ENCODE measurements at regions not wholly inside any gene's neighbourhood (a gene's known extent, or its start where the extent isn't known, plus 50 kb on each side); places are given as distances from the start of the nearest gene placed in this dataset.

DNA sequence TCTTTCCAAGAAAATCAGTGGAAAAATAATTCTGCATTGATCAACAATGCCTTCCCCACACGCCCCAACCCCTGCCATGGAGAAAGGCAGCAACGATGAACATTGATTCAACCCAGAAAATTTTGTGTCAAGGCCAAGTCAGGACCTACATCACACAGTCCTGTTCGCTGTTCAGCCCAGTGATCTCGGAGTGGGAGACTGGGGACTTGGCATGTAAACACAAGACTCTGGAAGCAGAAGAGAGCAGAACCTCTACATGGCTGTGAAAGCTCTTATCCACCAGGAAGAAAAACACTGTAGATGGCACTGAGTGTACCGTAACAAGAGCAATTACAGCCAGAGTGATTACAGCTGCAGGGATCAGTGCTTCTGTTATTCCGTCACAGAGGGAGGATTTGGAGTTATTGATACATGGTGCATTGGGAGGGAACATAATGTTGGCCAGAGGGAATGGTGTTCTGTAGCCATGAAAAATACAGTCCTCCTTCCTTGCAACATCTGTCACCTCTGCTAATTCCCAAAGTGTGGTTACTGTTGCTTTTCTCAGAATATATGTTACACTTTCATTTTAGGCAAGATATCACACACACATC is 136.6 kb downstream of the IQUB start:
- Histone ChIP-seq H3K79me2 (replicated peaks; ENCODE audit: insufficient read depth, low read length) (no peaks in the 10 kb centered on the region), H3K9me3 (ENCODE audit: low read length) (no peaks in the 10 kb centered on the region)

GRCh38 chr7:123393623-123394022 is 140.8 kb downstream of the IQUB start:
- H3K79me2 ChIP-seq (replicated peaks; ENCODE audit: insufficient read depth, low read length), result no peaks in the 10 kb centered on the region
- H3K4me2 ChIP-seq (ENCODE audit: low read length), result no peak overlapping the region
- H3K4me3 ChIP-seq (ENCODE audit: low read length), result no peak overlapping the region
- no peaks in the 10 kb centered on the region for H3K9me2 ChIP-seq (ENCODE audit: insufficient read depth, low read length)
- no peaks in the 10 kb centered on the region for H3K36me3 ChIP-seq (ENCODE audit: insufficient read depth, low read length)
- no peaks in the 10 kb centered on the region for H3K9me3 ChIP-seq (ENCODE audit: low read length)
- no peak overlapping the region for H2AFZ ChIP-seq (ENCODE audit: low read depth, low read length)
- TF ChIP-seq SMC3 (conservative IDR thresholded peaks at IDR 0.05; ENCODE audit: poor library complexity), result no peak
- no peak for TF ChIP-seq EZH2 (IDR thresholded peaks at IDR 0.05; ENCODE audit: borderline replicate concordance, insufficient read depth, low read length, poor library complexity, severe bottlenecking)
- no peak for TF ChIP-seq POLR2AphosphoS5 (IDR thresholded peaks at IDR 0.05)
- no peak for TF ChIP-seq RAD21 (conservative IDR thresholded peaks at IDR 0.05)
- no peaks in the 10 kb centered on the region for H3K27me3 ChIP-seq (ENCODE audit: insufficient read depth, low read depth, low read length)
- H3K9ac ChIP-seq (ENCODE audit: low read length), result no peak overlapping the region
- no peaks in the 10 kb centered on the region for H4K20me1 ChIP-seq (ENCODE audit: insufficient read depth)
- H3K27ac ChIP-seq (ENCODE audit: low read length), result no peak overlapping the region
- no peaks in the 10 kb centered on the region for H3F3A ChIP-seq (ENCODE audit: insufficient read depth, low read length, poor library complexity, severe bottlenecking)

More for the DNA sequence above, 136.6 kb downstream of the IQUB start:
- H3K9ac ChIP-seq (ENCODE audit: low read length), result no peak overlapping the region
- H2AFZ ChIP-seq (ENCODE audit: low read depth, low read length), result no peak overlapping the region
- H3F3A ChIP-seq (ENCODE audit: insufficient read depth, low read length, poor library complexity, severe bottlenecking), result no peaks in the 10 kb centered on the region
- no peak for TF ChIP-seq TAF1 (IDR thresholded peaks at IDR 0.05; ENCODE audit: low read depth)
- TF ChIP-seq POLR2AphosphoS5 (IDR thresholded peaks at IDR 0.05), result peak; percentile 29
- no peak for TF ChIP-seq REST (IDR thresholded peaks at IDR 0.05; ENCODE audit: borderline replicate concordance)
- TF ChIP-seq MXI1 (conservative IDR thresholded peaks at IDR 0.05; ENCODE audit: poor library complexity, severe bottlenecking), result no peak
- TF ChIP-seq, protein P1, sequence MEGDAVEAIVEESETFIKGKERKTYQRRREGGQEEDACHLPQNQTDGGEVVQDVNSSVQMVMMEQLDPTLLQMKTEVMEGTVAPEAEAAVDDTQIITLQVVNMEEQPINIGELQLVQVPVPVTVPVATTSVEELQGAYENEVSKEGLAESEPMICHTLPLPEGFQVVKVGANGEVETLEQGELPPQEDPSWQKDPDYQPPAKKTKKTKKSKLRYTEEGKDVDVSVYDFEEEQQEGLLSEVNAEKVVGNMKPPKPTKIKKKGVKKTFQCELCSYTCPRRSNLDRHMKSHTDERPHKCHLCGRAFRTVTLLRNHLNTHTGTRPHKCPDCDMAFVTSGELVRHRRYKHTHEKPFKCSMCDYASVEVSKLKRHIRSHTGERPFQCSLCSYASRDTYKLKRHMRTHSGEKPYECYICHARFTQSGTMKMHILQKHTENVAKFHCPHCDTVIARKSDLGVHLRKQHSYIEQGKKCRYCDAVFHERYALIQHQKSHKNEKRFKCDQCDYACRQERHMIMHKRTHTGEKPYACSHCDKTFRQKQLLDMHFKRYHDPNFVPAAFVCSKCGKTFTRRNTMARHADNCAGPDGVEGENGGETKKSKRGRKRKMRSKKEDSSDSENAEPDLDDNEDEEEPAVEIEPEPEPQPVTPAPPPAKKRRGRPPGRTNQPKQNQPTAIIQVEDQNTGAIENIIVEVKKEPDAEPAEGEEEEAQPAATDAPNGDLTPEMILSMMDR (IDR thresholded peaks at IDR 0.05; ENCODE audit: poor library complexity, severe bottlenecking), result no peak
- H4K20me1 ChIP-seq (ENCODE audit: insufficient read depth), result no peaks in the 10 kb centered on the region
- no peaks in the 10 kb centered on the region for H3K27me3 ChIP-seq (ENCODE audit: insufficient read depth, low read depth, low read length)
- peaks cover 4% of the 10 kb centered on the region for H3K9me2 ChIP-seq (ENCODE audit: insufficient read depth, low read length)
- H3K36me3 ChIP-seq (ENCODE audit: insufficient read depth, low read length), result no peaks in the 10 kb centered on the region
- H3K4me2 ChIP-seq (ENCODE audit: low read length), result no peak overlapping the region
- H3K27ac ChIP-seq (ENCODE audit: low read length), result no peak overlapping the region
- H3K4me3 ChIP-seq (ENCODE audit: low read length), result no peak overlapping the region

- Histone ChIP-seq H3K4me2 (ENCODE audit: low read length) (no peak overlapping the region), H3K27me3 (ENCODE audit: insufficient read depth, low read depth, low read length) (no peaks in the 10 kb centered on the region), H3F3A (ENCODE audit: insufficient read depth, low read length, poor library complexity, severe bottlenecking) (no peaks in the 10 kb centered on the region), H3K4me3 (ENCODE audit: low read length) (no peak overlapping the region), H3K9me3 (ENCODE audit: low read length) (no peaks in the 10 kb centered on the region), H3K9ac (ENCODE audit: low read length) (no peak overlapping the region), H3K36me3 (ENCODE audit: insufficient read depth, low read length) (no peaks in the 10 kb centered on the region), H4K20me1 (ENCODE audit: insufficient read depth) (no peaks in the 10 kb centered on the region), H3K27ac (ENCODE audit: low read length) (no peak overlapping the region), H3K9me2 (ENCODE audit: insufficient read depth, low read length) (no peaks in the 10 kb centered on the region), H3K79me2 (replicated peaks; ENCODE audit: insufficient read depth, low read length) (no peaks in the 10 kb centered on the region), H2AFZ (ENCODE audit: low read depth, low read length) (no peak overlapping the region)
- TF ChIP-seq RAD21 (conservative IDR thresholded peaks at IDR 0.05) (no peak), TAF1 (IDR thresholded peaks at IDR 0.05; ENCODE audit: low read depth) (no peak), EP300 (conservative IDR thresholded peaks at IDR 0.05; ENCODE audit: poor library complexity, severe bottlenecking) (no peak), POLR2AphosphoS5 (IDR thresholded peaks at IDR 0.05) (no peak), REST (IDR thresholded peaks at IDR 0.05; ENCODE audit: borderline replicate concordance) (no peak), SMC3 (conservative IDR thresholded peaks at IDR 0.05; ENCODE audit: poor library complexity) (no peak), MXI1 (conservative IDR thresholded peaks at IDR 0.05; ENCODE audit: poor library complexity, severe bottlenecking) (no peak)
- TF ChIP-seq, protein P1 (IDR thresholded peaks at IDR 0.05; ENCODE audit: poor library complexity, severe bottlenecking), result no peak
These were observed 162.0 kb downstream of the IQUB start for GRCh38 chr7:123372368-123372767.

All from neural cell (in vitro differentiated cells).